Stimulated activated CD4-positive, alpha-beta T cell treated with anti-CD3 and anti-CD28 coated beads, Interleukin-1b, Interleukin-23, amount 100 ng/mL, for 1 hour (primary cell): ENCODE measurements at regions not wholly inside any gene's neighbourhood (a gene's known extent, or its start where the extent isn't known, plus 50 kb on each side); places are given as distances from the start of the nearest gene placed in this dataset.

Source experiments
- DNase-seq, 2 donors: peaks; one replicate each; pipeline ENCODE4 v3.0.0-alpha.2; 2020; ENCODE audit warnings: low read depth in 2 of 2

DNA sequence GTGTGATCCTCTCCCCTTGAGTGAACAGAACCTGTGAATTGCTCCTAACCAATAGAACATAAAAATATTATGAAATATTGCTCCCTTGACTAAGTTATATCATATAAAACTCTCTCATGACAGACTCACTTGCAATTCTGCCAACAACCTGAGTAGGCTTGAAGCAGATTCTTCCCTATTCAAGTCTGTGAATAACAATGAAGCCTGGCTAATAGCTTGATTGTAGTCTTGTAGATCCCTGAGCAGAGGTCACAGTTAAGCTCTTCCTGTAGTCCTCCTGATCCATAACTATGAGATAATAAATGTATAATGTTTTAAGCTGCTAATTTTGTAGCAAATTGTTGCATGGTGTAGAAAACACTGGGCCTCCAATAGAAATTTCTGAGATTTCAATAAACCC, 540.1 kb upstream of the TENM4 start:
- no peak for DNase-seq

DNA sequence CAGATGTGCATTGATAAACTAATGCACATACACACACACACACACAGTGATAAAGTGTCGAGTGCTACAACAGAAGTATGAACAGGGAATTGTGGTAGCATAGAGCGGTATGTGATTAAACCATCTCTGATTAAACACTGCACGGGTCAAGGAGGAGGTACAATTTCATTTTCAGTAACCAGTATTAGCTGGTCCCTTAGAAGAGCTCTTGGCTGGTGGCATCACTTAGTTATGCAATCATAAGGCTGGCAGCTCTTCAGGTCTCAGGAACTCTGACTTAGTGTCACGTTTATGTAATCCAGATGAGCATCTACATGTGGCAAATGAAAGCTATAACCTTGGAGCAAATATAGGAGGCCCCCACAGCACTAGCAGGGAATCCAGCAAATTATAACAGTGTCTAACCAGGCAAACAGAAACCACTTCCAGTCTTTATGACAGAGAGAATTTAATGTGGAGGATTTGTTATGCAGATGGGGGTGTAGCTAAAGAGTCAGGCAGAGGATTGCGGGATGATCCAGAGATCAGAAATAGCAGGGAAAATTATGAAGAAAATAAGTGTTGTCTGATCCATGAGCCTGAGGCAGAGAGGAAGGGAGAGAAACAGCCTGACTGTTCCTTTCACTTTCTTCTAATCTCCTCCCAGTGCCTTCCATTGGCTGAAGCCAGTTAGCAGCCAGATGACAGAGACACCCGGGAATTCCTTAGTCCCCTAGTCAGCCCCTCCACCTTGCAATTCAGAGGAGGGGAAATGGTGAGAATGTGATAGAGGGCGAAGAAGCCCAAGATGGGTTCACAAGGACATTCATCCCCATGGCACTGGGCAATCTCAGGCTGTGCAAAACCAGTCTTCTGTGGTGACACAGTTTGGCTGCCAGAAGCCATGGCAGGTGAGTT, 533.1 kb upstream of the TENM4 start:
- DNase-seq, result no peak

DNA sequence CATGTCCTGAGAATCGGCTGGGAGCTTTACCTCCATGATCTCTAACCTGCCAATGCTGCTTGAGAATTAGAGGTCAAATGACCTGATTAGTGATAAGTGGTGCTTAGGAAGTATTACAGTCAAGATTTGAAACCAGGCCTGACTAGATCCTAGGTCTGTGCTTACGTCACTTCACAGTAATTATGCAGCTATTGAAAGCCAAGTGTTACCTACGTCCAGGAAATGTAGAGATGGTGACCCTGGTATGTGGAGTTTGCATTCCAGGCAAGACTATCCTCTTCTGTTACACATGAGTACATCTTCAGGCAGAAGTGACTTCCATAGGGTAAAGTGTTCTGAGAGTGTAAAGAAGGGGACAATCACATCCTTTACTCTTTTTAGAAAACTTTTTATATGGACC, 530.4 kb upstream of the TENM4 start:
- no peak for DNase-seq

- DNase-seq, result no peak
Observed at GRCh38 chr11:79966592-79966991, 525.8 kb upstream of the TENM4 start.

- no peak for DNase-seq
Observed at GRCh38 chr11:79963856-79964645, 523.2 kb upstream of the TENM4 start.

GRCh38 chr11:79960461-79960860, 519.6 kb upstream of the TENM4 start:
- DNase-seq, result no peak

GRCh38 chr11:79959318-79959717, 518.5 kb upstream of the TENM4 start:
- no peak for DNase-seq

DNA sequence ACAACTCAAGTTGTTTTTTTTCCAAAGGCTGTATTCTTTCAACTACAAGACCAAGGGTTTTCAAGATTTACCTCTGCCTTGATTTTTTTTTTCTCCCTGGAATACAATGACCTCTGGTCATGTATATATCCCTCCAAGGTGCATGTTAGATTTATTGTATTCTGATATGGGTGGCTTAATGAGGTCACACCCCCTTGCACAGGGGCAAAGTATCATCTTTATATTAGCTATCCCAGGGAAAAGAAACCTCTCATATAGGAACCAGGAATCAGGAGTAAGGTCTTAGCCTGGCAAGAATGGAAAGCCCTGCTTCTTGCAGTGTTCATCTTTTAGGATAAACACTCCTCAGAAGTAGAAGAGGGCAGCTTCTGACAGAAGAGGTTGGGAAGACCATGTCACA, 516.9 kb upstream of the TENM4 start:
- DNase-seq, result no peak

DNA sequence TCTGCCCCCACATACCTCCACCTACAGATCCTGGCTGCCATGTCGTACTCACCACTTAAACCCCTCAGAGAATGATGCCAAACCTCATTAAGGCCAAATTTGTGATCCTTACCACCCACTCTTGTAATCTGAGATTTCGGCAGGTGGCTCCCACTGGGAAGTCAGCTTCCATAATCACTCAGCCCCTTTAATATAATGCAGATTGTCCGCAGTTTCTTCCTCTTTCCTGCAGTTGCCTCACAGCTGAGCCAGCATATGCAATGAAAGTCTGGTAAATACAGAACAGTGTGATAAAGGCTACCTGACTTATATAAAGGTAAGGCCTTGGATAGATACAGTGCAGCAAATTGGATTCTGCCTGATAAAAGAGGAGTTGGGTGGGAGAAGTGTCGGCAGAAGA, 515.2 kb upstream of the TENM4 start:
- no peak for DNase-seq

DNA sequence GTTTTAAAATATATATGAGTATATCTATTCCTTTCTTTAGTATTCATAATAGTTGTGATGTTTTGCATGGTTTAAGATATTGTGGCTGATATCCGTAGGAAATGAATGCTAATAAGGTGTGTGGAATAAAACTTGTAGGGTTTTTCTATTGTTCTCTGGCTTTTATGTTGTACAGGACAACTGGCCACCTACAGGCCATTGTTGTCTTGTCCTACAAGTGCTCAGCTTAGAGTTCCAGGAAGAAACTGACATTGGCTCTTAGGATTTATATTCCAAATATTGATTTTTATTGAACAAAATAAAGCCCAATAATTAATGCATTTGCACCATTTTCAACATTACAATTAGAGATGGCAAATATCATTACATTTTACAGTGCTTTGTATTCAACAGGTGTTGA, 512.8 kb upstream of the TENM4 start:
- no peak for DNase-seq

DNA sequence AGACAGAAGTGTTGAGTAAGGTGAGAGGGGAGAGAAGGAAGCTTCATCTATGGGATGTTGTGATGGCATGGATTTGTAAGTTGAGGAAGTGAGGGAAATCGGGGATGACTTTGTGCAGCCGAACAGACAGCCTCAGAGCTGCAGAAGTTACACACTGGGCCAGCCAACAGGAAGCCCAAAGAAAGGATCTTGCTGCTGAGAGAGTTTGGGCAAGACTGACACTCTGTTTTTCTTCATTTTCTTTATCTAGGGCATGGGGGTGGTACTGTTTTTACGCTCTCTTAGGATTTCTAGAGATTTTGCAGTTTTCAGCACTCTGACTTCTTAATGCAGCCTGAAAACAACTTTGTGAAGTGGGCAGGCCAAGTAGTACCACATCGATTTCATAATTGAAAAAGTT, 509.9 kb upstream of the TENM4 start:
- DNase-seq, result no peak

DNA sequence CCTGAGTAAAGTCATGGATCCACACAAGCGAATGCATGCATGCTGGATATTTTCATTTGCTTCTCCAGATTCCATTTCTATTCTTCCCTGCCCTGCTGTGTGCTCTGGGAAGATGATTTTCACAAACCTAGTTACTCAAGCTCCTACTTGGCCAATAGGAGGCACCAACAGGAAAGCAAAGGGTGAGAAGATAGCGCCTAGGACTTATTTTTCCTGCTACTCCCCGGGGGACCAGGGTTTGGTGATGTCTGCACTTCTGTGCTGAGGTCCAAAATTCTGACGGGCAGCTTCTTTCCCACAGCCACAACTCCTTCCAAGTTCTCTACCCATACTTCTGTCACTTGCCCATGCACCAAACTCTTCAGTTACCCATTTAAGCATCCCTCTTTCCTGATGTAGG, 509.3 kb upstream of the TENM4 start:
- DNase-seq, result no peak

DNA sequence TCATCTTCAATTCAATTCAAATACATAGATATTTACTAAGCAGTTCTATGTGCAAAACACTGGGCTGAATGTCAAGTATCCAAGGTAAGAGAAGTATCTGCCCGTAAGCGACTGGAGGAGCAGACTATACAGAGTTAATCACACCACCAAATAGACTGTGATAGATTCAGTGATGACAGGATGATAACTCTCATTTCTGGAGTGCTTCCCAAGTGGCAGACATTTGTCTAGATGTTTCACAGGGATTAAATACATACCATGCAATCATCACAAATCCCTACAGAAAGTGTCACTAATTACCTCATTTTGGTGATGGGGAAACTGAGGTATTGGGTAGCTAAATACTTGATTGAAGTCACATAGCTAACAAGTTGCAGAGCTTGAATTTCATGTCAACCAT, 508.7 kb upstream of the TENM4 start:
- DNase-seq, result no peak

- DNase-seq, result no peak
Observed at GRCh38 chr11:79942646-79943045, 501.8 kb upstream of the TENM4 start.

DNA sequence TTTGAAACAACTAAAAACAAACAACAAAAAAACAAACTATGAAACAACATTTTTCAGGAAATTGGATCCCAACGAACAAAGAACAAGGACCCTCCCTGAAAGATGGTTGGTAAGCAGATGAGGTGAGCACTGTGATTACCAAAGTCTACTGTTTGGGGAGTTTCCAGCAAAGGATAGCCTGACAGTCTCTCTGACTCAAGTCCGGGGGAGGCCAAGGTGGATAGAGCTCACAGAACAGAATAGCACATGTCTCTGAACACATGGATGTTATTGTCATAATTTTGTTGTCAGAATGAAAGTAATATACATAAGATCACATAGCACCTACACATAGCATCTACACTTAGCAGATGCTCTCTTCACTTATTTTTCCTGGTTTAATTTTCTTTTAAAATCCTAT, 501.3 kb upstream of the TENM4 start:
- DNase-seq, result no peak

DNA sequence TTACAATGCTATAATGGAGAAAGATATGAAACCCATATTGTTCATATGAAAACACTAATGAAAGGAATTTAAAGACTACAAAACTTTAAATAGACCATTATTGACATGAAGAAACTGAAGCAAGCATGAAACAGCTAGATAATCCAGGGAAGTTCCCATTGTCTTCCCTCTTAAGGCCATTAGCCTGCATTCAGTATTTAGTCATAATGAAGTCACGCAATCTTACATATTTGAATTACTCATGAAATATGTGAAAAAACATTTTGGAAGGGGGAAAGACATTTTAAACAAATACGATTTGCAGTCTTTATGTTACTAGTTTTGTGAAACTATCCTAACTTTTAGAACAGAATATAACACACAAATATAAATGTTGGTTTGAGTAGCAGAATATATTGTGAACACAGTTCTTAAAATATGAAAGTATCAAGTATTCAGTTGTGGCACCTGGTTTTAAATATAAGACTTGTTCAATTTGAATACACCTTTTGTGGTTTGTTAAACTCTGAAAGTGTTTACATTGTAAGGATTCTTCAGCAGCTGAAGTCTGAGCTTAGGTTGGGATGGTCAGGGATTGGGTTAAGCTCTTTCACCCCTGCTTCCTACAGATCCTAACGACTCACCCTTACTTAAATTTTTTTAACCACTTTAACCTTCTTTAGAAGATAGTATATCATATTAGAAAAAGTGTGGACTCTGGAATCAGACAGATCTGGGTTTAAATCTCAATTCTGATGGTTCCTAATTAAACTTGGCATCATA, 500.3 kb upstream of the TENM4 start:
- no peak for DNase-seq

GRCh38 chr11:79940165-79940564, 499.3 kb upstream of the TENM4 start:
- no peak for DNase-seq

DNA sequence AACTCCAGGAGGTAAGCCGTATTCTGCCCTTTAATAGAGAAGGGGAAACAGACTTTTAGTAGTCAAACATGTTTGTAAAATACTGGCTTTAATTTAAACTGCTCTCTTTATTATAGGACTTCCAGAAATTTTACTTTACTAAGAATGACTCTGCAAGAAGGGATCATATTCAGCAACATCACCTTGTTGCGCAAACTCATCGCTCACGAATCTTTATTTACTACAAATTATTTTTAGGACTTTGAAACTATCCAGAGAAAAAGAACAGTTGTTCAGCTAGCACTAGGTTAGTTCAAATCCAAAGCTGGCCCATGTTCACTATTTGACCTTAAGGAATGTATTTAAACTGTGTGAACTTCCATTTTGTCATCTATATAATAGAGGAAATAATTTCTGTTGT, 498.3 kb upstream of the TENM4 start:
- DNase-seq, result no peak

- DNase-seq, result no peak
Observed at GRCh38 chr11:79937676-79938334, 497.0 kb upstream of the TENM4 start.

DNA sequence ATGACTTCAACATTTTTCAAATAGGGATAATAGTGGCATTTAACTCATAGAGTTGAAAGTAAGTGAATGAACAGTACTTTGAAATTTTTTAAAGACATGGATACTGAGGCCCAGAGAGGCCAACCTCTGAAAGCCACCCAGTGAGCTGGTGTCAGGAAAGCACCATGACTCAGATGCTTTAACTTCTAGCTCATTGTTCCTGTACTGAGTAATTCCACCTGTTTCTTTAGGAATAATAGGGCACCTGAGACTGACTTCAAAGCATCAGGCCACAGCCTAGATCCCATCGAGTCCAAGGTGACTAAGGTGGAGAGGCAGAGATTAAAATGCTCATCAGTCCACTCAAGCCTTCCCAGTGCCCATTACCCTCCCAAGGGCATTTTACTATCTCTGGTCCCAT, 491.8 kb upstream of the TENM4 start:
- DNase-seq, result no peak

DNA sequence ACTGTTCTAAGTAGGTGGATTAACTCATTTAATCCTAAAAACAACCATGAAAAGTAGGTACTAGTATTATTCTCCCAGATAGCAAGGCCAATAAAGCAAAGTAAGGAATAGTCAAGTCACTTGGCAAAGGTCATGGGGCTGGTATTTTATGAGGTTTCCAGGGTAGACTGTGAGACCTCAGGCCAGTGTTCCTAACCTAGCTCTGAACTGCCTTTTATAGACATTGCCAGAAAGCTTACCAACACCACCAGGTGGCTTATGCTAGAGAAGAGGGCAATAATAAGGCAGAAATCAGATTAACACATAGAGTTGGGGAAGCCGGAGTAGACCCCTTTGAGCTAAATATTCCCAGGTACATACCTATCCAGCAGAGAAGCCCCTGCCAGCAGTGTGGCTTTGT, 490.9 kb upstream of the TENM4 start:
- DNase-seq, result no peak

GRCh38 chr11:79926707-79927106, 485.9 kb upstream of the TENM4 start:
- DNase-seq, result no peak
